ENCODE measurements at regions not wholly inside any gene's neighbourhood (a gene's known extent, or its start where the extent isn't known, plus 50 kb on each side); places are given as distances from the start of the nearest gene placed in this dataset.
A peak's percentile ranks its signal among the peaks of the same experiment; 100 is the strongest.

- no peak for DNase-seq (ENCODE audit: low read depth in 2 of 2)
Observed at GRCh38 chr4:148813289-148813688, 371.1 kb upstream of the NR3C2 start.

GRCh38 chr4:148812101-148812500 lies 369.9 kb upstream of the NR3C2 start:
- no peak for DNase-seq (ENCODE audit: low read depth in 2 of 2)

- no peak for DNase-seq (ENCODE audit: low read depth in 2 of 2)
Observed at GRCh38 chr4:148810461-148810860, 368.2 kb upstream of the NR3C2 start.

GRCh38 chr4:148808416-148808815 lies 366.2 kb upstream of the NR3C2 start:
- DNase-seq (ENCODE audit: low read depth in 2 of 2), result no peak

- no peak for DNase-seq (ENCODE audit: low read depth in 2 of 2)
Observed at GRCh38 chr4:148800940-148801339, 358.7 kb upstream of the NR3C2 start.

GRCh38 chr4:148800336-148800885 lies 358.2 kb upstream of the NR3C2 start:
- DNase-seq (ENCODE audit: low read depth in 2 of 2), result no peak

- peak in 1 of 2 experiments; percentile 15 for DNase-seq (ENCODE audit: low read depth in 2 of 2)
Observed at GRCh38 chr4:148795156-148795864, 353.1 kb upstream of the NR3C2 start.

- DNase-seq (ENCODE audit: low read depth in 2 of 2), result no peak
Observed at GRCh38 chr4:148793221-148793620, 351.0 kb upstream of the NR3C2 start.

GRCh38 chr4:148790691-148791090 lies 348.5 kb upstream of the NR3C2 start:
- no peak for DNase-seq (ENCODE audit: low read depth in 2 of 2)

- DNase-seq (ENCODE audit: low read depth in 2 of 2), result no peak
Observed at GRCh38 chr4:148790246-148790645, 348.0 kb upstream of the NR3C2 start.

- DNase-seq (ENCODE audit: low read depth in 2 of 2), result no peak
Observed at GRCh38 chr4:148787831-148788477, 345.7 kb upstream of the NR3C2 start.

- no peak for DNase-seq (ENCODE audit: low read depth in 2 of 2)
Observed at GRCh38 chr4:148787285-148787684, 345.1 kb upstream of the NR3C2 start.

GRCh38 chr4:148786699-148787098 lies 344.5 kb upstream of the NR3C2 start:
- DNase-seq (ENCODE audit: low read depth in 2 of 2), result no peak

- DNase-seq (ENCODE audit: low read depth in 2 of 2), result no peak
Observed at GRCh38 chr4:148782284-148782683, 340.1 kb upstream of the NR3C2 start.

- DNase-seq (ENCODE audit: low read depth in 2 of 2), result no peak
Observed at GRCh38 chr4:148780426-148781005, 338.3 kb upstream of the NR3C2 start.

GRCh38 chr4:148779771-148780170 lies 337.6 kb upstream of the NR3C2 start:
- DNase-seq (ENCODE audit: low read depth in 2 of 2), result no peak

GRCh38 chr4:148778980-148779675 lies 336.9 kb upstream of the NR3C2 start:
- no peak for DNase-seq (ENCODE audit: low read depth in 2 of 2)

GRCh38 chr4:148776941-148777340 lies 334.7 kb upstream of the NR3C2 start:
- DNase-seq (ENCODE audit: low read depth in 2 of 2), result no peak

GRCh38 chr4:148774134-148774533 lies 331.9 kb upstream of the NR3C2 start:
- DNase-seq (ENCODE audit: low read depth in 2 of 2), result no peak

GRCh38 chr4:148773313-148773712 lies 331.1 kb upstream of the NR3C2 start:
- DNase-seq (ENCODE audit: low read depth in 2 of 2), result no peak

- DNase-seq (ENCODE audit: low read depth in 2 of 2), result no peak
Observed at GRCh38 chr4:148770848-148771247, 328.6 kb upstream of the NR3C2 start.

GRCh38 chr4:148770377-148770776 lies 328.2 kb upstream of the NR3C2 start:
- no peak for DNase-seq (ENCODE audit: low read depth in 2 of 2)
